ENCODE measurements at regions not wholly inside any gene's neighbourhood (a gene's known extent, or its start where the extent isn't known, plus 50 kb on each side); places are given as distances from the start of the nearest gene placed in this dataset.

DNA sequence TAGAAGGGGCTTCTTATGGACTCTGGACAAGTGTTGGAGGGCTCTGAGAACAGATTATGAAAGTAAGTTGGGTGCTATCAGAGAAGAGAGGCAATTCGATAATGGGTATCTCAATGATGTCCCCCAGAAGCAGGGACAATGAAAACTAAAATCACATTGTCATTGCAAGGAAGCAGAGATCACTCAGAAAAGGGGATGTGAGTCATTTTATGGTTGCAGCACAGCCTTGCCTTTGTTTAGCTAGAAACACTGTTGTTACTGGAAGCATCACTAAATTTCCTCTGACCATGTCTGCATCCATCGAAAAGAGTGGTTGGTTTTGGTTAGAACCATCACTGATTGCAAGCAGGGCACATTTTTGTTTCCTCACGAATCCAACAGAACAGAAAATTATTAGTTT, 246.8 kb upstream of the NWD2 start:
- DNase-seq = no peak

GRCh38 chr4:37000281-37000680, 244.3 kb upstream of the NWD2 start:
- DNase-seq = no peak

DNA sequence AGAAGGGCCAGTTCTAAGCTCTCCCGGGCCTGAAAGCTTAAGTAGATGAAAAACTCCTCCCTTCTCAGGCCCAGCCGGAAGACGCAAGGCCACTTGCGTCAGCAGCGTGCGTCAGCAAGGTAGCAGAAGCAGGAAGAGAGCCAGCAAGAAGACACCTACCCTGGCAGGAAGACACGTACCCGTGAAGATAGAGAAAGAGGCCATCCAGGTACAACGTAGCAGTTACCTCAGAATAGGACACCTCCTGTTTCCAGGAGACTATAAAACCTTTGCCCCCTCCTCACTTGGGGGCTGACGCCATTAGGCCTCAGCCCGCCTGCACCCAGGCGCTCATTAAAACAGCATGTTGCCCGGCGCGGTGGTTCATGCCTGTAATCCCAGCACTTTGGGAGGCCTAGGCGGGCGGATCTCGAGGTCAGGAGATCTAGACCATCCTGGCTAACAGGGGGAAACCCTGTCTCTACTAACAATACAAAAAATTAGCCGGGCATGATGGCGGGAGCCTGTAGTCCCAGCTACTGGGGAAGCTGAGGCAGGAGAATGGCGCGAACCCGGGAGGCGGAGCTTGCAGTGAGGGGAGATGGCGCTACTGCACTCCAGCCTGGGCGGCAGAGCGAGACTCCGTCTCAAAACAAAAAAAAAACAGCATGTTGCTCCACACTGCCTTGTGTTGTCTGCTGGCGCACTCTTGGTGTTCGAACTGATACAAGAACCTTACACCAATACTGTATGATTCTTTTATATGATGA, 242.7 kb upstream of the NWD2 start:
- no peak for DNase-seq

DNA sequence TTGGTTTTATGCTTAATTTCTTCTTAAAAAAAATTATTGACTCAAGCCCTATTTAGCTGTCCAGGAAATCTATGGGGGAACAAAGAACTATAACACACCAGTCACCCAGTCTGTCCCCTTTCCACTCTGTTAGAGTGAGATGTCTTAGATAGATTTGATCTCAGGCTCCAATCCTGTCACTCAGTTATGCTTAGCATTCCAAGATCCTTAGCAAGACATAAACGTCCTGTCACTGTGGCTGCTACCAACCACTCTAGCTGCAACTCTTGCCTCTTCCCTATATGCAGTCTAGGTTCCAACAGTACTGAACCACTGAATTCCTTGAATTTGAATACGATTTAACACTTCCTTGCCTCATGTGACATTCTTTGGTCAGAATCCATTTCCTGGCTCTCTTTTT, 241.9 kb upstream of the NWD2 start:
- DNase-seq = no peak

DNA sequence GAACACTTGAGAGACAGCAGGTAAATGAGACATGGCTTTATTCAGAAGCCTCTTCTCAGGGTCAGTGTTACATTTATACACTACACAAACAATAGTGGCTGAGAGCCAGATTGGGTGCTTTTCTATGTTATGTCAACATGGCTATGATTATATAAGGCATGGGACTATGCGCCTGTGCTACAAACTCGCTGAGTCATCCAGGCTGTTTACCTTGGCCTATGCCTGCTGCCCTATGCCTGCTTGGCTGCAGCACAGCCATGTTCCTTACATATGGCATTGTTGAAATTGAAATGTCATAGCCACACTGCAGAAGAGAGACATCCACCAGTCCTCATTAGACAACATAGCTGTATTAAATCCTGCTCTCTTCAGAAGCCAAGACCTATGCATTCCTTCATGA, 236.3 kb upstream of the NWD2 start:
- peak; percentile 86 for DNase-seq

- DNase-seq = no peak
Measured at GRCh38 chr4:37014584-37014983, 230.0 kb upstream of the NWD2 start.

GRCh38 chr4:37015391-37015790, 229.2 kb upstream of the NWD2 start:
- DNase-seq = no peak

GRCh38 chr4:37023504-37023903, 221.0 kb upstream of the NWD2 start:
- DNase-seq = no peak

GRCh38 chr4:37023996-37024395, 220.5 kb upstream of the NWD2 start:
- no peak for DNase-seq

- no peak for DNase-seq
Measured at GRCh38 chr4:37040816-37041215, 203.7 kb upstream of the NWD2 start.

DNA sequence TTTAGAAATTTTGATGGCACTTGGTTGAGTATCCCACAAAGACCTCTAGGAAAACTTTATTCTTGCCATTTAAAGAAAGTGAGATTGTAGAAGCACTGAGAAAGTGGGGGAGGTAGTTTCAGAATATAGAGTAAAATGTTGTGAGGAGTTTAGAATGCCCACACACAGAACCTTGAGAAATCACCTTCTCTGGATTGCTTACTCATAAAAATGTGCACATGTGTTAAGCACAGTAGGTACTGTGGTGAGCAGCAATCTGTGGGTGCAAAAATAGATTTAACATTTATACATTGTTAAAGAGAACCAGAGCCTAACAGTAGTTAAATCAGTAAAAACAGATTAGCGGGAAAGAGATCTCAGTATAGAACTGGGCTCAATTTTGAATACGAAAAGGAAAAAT, 201.2 kb upstream of the NWD2 start:
- DNase-seq = no peak

DNA sequence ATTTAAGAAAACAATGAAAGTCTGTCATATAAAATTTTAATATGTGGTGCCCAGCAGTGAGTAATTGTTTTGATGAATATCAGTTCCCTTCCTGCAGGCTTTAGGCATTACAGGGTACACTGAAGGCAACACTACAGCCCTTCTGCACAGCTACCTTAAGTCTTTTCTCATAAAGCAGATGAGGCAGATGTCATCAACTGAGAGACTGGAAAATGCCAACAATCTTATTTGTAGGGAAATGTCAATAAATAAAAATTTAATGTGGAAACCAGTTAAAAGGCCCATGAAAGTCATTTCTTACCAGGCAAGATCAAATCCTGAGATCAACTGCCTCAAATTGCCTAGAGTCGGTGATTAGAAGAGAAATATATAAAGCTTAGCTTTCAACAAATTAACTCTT, 193.4 kb upstream of the NWD2 start:
- no peak for DNase-seq

- no peak for DNase-seq
Measured at GRCh38 chr4:37051866-37052265, 192.7 kb upstream of the NWD2 start.

DNA sequence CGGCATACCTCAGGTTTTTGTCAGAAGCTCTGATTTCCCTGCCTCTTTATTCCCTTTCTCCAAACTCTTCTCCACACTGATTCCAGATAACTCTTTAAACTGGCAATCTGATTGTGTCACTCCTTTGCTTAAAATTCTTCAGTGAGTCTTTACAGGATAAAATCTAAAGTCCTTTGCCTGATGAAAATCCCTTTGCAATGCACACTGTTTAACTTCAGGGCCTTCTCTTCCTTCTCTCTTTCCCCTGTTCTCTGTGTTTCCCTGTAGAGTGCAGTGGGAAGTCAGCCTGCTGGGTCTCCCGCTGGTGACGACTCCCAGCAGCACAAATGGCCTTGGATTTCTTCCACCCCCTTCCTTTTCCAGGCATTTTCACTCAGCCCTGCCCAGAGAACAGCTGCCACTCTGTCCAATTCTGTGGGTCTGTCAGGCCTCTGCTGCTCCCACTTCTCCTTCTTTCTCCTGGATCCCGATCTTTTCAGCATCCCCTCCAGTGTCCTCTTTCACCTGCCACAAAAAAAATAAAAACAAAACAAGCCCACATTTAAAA, 189.9 kb upstream of the NWD2 start:
- no peak for DNase-seq

DNA sequence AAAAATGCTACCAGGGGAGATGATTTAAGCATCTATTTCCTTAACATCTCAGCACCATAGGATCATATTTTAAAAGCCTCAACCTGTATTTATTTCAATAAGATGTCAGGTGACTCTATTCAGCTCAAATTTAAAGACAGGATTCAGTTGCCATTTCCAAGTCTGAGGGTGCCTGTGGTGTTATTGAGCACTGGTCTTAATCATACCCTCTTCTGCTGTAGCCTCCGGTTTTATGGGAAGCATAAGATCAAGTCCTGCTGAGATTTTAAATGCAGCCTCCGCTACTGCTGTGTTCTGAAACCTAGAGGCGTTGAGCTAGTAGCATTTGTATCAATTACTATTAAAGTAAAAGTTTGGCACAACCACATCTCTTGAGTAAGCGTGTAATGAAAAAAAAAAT, 185.7 kb upstream of the NWD2 start:
- no peak for DNase-seq

DNA sequence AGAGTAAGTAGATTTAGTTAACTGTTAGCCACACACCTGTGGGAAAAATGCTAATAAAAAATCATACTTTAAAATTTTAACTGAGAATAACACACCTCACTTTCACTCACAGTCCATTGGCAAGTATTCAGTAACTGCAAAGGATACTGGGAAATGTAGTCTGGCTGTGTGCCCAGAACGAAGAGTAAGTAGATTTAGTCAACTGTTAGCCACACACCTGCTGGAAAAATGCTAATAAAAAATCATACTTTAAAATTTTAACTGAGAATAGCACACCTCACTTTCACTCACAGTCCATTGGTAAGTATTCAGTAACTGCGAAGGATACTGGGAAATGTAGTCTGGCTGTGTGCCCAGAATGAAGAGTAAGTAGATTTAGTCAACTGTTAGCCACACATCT, 178.4 kb upstream of the NWD2 start:
- no peak for DNase-seq

DNA sequence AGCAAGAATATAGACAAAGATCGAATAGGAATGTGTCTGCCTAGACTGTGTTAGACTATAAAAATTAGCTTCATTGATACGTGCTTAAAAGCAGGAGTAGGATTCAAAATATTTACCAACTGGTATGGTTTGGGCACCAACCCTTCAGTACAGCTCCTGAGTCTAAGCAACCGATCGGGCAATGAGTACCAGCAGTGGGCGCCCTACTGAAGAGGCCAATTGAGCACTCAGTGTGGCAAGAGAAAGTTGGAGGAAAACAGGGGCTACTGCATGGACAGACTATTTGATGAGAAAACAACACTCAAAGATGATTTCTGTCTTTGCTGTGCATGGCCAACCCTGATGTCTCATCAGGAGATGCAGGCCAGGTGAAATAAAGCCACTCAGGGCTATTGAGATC, 176.0 kb upstream of the NWD2 start:
- no peak for DNase-seq

DNA sequence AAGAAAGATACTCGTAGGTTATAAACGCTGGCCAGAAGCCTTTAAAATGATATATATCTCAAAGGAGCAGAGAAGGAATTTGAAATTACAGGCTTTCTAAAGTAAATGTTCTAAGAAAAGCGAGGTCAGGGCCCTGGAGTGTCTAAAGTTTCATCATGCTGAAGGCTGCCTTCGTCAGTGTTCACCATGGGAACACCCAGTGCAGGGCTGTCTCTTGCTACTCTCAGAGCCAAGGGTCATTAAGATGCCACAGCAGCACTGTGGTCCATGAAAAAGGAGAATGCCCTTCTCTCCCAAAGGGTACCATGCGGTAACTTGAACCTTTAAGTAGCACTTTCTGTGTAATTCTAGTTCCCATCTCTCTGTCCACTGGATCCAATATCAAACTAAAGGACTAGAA, 174.5 kb upstream of the NWD2 start:
- DNase-seq = no peak

- DNase-seq = no peak
Measured at GRCh38 chr4:37071576-37071975, 173.0 kb upstream of the NWD2 start.

DNA sequence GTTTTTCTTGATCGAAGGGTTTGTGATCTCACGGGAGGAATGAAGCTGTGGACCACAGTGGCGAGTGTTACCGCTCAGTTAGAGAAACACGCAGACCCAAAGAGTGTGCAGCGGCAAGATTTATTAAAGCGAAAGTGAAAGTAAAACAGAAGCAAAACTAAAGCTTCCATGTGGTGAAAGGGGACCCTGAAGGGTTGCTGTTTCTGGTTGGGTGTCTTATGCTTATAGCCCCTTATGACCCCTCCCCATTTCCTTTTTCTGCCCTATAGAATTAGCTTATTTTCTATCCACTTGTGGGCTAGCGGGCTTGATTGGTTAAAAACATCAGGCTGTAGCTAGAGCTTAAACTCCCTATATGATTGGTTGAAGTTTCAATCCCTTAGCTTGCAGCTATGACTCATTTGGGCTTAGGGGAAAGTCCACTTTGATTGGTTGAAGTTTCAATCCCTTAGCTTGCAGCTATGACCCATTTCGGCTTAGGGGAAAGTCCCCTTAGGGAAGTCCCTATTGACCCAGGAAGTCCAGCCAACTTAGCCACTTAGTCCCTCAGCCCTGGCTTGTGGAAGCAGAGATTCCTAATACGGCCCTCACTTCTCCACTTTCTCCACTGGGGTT, 171.2 kb upstream of the NWD2 start:
- no peak for DNase-seq

DNA sequence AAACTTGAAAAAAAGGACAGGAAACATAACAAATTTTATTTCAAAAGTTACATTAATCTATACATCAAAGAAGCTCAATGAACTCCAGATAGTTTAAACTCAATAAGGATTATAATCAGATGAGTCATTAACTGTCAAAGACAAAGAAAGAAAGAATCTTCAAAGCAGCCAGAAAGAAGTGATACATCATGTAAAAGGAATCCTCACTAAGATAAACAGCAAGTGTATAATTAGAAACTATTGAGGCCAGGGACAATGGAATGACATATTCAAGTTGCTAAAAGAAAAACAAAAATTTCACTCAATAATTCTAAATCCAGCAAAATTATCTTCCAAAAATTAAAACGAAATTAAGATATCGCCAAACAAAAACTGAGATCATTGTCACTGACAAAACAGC, 161.6 kb upstream of the NWD2 start:
- no peak for DNase-seq

GRCh38 chr4:37095925-37096324, 148.6 kb upstream of the NWD2 start:
- DNase-seq = no peak

- DNase-seq = no peak
Measured at GRCh38 chr4:37101182-37101581, 143.4 kb upstream of the NWD2 start.

GRCh38 chr4:37101686-37102085, 142.9 kb upstream of the NWD2 start:
- no peak for DNase-seq

GRCh38 chr4:37109756-37110155, 134.8 kb upstream of the NWD2 start:
- DNase-seq = no peak

Measured in NCI-H748 treated with DMSO at 0.1 percent for 48 hours (cell line).